ENCODE measurements at regions not wholly inside any gene's neighbourhood (a gene's known extent, or its start where the extent isn't known, plus 50 kb on each side); places are given as distances from the start of the nearest gene placed in this dataset.

DNA sequence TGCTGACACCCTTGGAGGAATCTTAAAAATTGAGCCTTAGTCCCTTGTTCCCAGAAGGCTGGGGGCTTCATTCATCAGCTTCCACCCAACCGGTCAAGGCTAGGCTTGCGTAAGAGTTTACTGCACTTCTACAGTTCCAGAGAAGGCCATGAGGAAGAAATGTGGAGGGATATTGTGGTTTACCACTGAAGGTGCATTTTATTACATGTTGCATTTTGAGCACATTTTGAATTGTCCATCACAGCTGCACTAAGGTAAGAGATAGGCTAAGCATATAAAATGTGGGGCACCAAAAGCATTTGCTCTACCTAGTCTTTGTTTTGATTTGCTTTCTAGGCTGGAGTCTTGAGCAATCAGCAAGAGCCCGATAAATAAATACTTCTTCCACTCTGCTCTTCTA, 167.1 kb upstream of the PAPPA start:
- TF ChIP-seq EZH2phosphoT487 (IDR thresholded peaks at IDR 0.05; ENCODE audit: low read length) (no peak), EZH2 (optimal IDR thresholded peaks at IDR 0.05; ENCODE audit: low read depth, low read length) (no peak)
